ENCODE measurements at regions not wholly inside any gene's neighbourhood (a gene's known extent, or its start where the extent isn't known, plus 50 kb on each side); places are given as distances from the start of the nearest gene placed in this dataset.

- TF ChIP-seq, protein P1, sequence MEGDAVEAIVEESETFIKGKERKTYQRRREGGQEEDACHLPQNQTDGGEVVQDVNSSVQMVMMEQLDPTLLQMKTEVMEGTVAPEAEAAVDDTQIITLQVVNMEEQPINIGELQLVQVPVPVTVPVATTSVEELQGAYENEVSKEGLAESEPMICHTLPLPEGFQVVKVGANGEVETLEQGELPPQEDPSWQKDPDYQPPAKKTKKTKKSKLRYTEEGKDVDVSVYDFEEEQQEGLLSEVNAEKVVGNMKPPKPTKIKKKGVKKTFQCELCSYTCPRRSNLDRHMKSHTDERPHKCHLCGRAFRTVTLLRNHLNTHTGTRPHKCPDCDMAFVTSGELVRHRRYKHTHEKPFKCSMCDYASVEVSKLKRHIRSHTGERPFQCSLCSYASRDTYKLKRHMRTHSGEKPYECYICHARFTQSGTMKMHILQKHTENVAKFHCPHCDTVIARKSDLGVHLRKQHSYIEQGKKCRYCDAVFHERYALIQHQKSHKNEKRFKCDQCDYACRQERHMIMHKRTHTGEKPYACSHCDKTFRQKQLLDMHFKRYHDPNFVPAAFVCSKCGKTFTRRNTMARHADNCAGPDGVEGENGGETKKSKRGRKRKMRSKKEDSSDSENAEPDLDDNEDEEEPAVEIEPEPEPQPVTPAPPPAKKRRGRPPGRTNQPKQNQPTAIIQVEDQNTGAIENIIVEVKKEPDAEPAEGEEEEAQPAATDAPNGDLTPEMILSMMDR (IDR thresholded peaks at IDR 0.05; ENCODE audit: insufficient read depth, missing control alignments), result no peak
- DNase-seq (ENCODE audit: insufficient read length, low spot score) (no peak), FAIRE-seq (no peak)
Measured at GRCh38 chr4:141896687-141897086, 260.3 kb downstream of the IL15 start.

- no peak for FAIRE-seq
- TF ChIP-seq, protein P1 (IDR thresholded peaks at IDR 0.05; ENCODE audit: insufficient read depth, missing control alignments), result no peak
- DNase-seq (ENCODE audit: insufficient read length, low spot score), result no peak
Measured at GRCh38 chr4:141898346-141898745, 262.0 kb downstream of the IL15 start.

GRCh38 chr4:141899103-141899502 lies 262.7 kb downstream of the IL15 start:
- DNase-seq (ENCODE audit: insufficient read length, low spot score) (no peak), FAIRE-seq (no peak)
- TF ChIP-seq, protein P1 (IDR thresholded peaks at IDR 0.05; ENCODE audit: insufficient read depth, missing control alignments), result no peak

DNA sequence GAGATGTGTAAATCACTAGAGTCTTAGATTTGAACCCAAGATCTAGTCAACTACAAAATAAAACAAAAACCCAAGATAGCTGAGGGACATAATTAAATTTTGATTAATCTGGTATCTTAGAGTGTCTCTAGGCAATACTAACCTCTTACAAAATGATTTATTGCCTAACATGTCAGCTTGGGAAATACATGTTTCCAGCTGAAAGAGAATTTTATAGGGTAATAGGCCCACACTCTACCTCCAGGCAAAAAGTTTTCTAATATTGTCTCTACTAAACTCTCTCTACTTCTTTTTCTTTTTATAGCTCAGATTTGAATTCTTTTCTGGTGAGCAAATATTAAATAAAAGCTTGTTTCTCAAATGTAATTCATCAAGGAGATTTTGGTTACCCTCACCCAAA lies 263.2 kb downstream of the IL15 start:
- TF ChIP-seq, protein P1 (IDR thresholded peaks at IDR 0.05; ENCODE audit: insufficient read depth, missing control alignments), result no peak
- DNase-seq (ENCODE audit: insufficient read length, low spot score), result no peak
- FAIRE-seq, result no peak

GRCh38 chr4:141900856-141901255 lies 264.5 kb downstream of the IL15 start:
- FAIRE-seq (no peak), DNase-seq (ENCODE audit: insufficient read length, low spot score) (no peak)
- TF ChIP-seq, protein P1 (IDR thresholded peaks at IDR 0.05; ENCODE audit: insufficient read depth, missing control alignments), result no peak

DNA sequence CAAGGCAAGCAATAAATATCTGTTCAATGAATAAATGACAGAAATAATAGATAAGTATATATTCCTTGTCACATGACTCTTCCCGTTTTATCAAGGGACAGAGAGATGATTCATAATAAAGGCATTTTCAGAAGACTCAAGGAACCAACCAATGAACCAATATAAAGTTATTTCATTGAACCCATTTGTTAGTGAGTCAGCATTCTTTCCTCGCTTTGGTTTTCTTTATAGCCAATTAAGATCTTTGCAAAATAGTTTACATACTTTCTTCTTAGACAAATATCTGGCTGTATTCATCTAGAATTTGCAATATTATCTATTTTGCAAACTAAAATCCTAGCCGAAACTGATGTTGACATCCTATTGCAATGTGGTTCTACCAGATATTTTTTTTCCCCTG lies 269.4 kb downstream of the IL15 start:
- DNase-seq (ENCODE audit: insufficient read length, low spot score), result no peak
- no peak for FAIRE-seq
- TF ChIP-seq, protein P1 (IDR thresholded peaks at IDR 0.05; ENCODE audit: insufficient read depth, missing control alignments), result no peak

- no peak for FAIRE-seq
Measured at GRCh38 chr4:141909541-141909940, 273.2 kb downstream of the IL15 start.

More at GRCh38 chr4:141909541-141909940, 273.2 kb downstream of the IL15 start:
- TF ChIP-seq, protein P1 (IDR thresholded peaks at IDR 0.05; ENCODE audit: insufficient read depth, missing control alignments), result no peak
- DNase-seq (ENCODE audit: insufficient read length, low spot score), result no peak

Measured in D721Med (cell line).